Muscle of back (tissue), 3 donors: ENCODE measurements at regions not wholly inside any gene's neighbourhood (a gene's known extent, or its start where the extent isn't known, plus 50 kb on each side); places are given as distances from the start of the nearest gene placed in this dataset.
"Not testable (repeated sequence)": the region's sequence is repeated elsewhere in the genome, so short reads cannot be mapped to it uniquely, and the experiment has no call there.

Source experiments
- DNase-seq, 3 donors: peaks; one replicate each; pipeline versions ENCODE4 v3.0.0 to v3.0.0-alpha.2; 2013

DNA sequence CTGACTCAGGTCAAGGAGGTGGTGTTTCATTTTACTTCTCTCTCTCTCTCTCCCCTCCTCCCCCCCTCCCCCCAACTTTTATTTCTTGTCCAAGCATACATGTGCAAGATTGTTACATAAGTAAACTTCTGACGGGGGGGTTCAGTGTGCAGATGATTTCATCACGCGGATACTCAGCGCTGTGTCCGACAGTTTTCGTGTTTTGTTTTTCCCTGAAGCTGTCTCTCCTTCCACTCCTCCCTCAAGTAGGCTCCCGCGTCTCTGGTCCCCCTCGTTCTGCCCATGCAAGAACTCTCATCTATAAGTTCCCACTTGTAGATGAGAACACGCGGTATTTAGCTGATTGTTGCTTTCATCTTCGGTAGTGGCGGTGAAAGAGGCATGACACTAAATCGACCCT lies 111.0 kb upstream of the ANKRD30BL start:
- DNase-seq, result no peak

DNA sequence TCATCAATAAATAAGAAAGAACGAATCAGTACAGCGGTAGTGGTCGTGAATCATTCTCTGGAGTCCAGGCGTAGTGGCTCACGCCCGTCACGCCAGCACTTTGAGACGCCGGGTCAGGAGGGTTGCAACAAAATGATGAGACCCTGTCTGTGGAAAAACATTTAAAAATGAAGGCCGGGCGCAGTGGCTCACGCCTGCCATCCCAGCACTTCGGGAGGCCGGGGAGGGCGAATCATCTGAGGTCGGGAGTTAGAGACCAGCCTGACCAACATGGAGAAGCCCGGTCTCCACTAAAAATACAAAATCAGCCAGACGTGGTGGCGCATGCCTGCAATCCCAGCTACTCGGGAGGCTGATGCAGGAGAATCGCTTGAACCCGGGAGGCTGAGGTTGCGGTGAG lies 111.8 kb upstream of the ANKRD30BL start:
- not testable (repeated sequence) for DNase-seq

DNA sequence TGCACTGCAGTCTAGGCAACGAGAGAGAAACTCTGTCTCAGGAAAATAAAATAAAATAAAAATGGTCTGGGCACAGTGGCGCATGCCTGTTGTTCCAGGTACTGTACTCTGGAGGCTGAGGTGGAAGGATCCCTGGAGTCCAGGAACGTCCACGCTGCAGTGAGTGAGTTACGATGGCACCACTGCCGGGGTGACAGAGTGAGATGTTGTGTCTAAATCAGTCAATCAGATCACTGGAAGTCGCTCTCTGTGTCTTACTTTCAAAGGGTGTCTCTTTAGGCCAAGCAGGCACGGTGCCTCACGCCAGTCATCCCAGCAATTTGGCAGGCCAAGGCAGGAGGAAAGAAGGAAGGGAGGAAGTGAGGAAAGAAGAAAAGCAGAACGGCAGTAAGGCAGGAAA lies 112.2 kb upstream of the ANKRD30BL start:
- DNase-seq, result no peak

DNA sequence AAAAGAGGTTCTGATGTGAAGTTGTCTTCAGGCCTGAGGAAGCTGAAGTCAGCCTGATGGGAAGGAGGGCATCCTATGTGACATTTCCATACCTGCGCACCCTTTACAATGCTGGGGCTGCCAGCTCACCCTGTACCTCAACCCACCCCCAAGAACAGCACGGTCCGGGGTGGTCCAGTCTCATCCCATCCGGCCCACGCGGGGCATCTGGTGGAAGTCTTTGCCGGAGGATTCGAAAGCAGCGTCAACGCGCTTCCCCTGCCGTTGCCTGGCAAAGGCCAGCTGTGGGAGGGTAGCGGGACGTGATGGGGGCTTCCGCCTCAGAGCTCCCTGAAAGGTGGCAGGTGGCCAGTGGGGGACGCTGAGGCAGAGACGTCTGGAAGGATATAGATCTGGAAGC lies 113.6 kb upstream of the ANKRD30BL start:
- no peak for DNase-seq

DNA sequence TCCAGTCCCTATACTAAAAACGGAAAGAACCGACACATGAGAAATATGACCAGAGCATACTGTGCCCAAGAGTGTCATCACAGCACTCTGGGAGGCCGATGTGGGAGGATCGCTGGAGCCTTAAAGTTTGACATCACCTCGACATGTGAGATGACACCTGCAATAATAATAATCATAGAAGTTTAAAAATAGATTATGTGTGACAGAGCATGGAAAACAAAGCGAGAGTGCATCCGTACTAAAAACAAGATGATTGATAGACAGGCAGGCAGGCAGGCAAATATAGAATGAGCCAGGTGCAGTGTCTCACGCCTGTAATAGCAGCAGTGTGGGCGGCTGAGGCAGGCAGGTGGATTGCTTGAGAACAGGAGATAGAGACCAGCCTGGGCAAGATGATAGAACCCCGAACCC lies 114.8 kb upstream of the ANKRD30BL start:
- no peak for DNase-seq

DNA sequence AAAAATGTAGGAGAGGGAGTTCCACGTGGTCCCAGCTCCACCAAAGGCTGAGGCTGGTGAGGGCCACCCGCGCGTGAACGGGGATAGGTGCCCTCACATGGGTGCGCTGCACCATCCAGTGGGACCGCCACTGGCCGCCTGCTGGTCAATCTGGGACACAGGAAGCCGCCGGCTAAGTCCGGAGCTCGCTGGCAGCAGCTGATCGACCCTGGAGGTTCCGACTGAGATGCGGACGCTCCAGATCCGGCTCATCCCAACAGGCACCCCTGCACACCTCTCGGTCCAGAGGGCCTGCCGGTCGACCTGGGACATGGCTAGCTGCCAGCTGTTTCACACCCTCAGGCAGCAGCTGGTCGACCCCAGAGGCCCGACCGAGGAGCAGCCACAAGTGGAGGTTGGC lies 116.5 kb upstream of the ANKRD30BL start:
- no peak for DNase-seq

DNA sequence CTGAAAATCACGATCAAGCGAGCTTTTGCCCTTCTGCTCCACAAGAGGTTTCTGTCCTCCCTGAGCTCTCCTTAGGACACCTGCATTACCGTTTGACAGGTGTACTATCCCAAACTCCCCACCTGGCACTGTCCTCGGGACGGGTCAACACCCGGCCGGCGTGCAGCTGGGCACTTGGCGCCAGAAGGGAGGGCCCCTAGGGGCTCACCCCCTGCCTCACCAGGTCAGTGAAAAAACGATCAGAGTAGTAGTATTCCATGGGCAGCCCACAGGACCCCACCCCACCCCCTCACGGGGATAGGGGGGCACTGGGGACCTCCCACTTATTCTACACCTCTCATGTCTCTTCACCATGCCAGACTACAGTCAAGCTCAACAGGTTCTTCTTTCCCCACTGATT lies 117.6 kb upstream of the ANKRD30BL start:
- no peak for DNase-seq

DNA sequence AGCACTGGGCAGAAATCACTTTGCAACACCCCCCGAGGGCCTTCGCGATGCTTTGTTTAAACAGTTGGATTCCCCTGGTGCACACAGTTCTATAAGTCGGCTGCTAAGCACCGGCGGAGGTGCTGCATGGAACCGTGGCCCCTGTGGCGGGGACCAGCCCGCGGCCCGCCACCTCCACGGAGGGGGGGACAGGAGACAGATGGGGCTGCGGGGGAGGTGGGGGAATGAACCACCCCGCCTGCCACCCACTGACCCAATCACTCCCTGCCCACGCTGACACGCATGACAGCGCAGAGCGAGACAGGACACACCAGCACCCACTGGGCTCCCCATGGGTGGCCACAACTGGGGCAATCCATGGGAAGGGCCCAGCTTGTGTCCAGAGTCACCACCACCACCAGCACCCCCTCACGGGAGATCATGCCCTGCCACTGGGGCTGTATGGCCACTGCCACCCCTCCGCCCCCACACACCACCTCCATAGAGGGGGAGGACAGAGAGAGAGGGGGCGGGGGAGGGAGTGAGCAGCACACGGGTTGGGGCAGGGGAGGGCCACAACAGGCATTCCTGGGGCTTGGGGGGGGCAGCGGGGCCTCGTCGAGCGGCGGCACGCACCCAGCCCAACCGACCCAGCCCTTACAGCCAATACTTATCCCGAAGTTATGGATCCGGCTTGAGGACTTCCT lies 118.3 kb upstream of the ANKRD30BL start:
- no peak for DNase-seq

DNA sequence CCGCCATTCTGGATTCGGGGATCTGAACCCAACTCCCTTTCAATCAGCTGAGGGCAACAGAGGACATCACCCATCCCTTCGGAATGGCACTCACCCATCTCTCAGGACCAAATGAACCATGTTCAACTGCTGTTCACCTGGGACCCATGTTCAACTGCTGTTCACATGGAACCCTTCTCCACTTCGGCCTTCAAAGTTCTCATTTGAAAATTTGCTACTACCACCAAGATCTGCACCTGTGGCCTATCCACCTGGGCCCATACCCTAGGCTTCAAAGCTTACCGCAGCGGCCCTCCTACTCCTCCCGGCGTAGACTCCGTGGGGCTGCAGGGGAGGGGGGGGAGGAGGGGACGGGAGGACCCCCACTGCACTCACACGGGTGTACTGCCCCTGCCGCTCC lies 119.2 kb upstream of the ANKRD30BL start:
- no peak for DNase-seq

DNA sequence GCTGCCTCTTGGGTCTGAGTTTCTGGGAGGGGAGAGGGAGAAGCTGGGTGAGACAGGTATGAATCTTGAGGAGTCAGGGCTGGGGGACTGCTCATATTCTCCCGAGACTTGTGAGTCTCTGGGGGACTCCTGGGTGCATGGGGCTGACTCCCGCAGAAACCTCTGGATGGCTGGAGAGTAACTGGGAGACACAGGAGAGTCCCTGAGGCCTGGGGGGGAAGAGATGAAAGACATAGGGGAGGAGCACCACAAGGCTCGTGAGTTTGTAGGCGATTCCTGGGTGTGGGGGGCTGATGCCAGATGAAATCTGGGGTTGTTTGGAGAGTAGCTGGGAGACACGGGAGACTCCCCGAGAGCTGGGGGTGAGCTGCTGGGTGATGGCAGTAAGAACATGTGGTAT lies 120.4 kb upstream of the ANKRD30BL start:
- not testable (repeated sequence) for DNase-seq

DNA sequence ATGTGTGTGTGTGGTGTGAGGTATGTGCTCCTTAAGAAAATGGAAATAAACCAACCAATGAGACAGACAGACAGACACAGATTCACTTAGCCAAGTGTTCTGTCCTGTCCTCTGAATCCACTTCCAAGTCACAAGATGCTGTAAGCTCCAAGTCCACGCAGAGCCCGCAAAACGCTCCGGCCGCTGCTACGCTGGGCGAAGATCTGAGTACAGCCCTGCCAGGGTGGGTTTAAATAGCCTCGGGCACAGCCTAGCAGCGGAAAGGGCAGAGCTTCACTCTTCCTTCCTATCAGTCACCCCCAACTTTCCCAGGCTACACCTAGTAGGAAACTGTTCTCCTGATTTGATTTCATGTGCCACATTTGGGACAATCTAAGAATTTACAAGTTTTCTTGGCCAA lies 121.2 kb upstream of the ANKRD30BL start:
- DNase-seq, result no peak

DNA sequence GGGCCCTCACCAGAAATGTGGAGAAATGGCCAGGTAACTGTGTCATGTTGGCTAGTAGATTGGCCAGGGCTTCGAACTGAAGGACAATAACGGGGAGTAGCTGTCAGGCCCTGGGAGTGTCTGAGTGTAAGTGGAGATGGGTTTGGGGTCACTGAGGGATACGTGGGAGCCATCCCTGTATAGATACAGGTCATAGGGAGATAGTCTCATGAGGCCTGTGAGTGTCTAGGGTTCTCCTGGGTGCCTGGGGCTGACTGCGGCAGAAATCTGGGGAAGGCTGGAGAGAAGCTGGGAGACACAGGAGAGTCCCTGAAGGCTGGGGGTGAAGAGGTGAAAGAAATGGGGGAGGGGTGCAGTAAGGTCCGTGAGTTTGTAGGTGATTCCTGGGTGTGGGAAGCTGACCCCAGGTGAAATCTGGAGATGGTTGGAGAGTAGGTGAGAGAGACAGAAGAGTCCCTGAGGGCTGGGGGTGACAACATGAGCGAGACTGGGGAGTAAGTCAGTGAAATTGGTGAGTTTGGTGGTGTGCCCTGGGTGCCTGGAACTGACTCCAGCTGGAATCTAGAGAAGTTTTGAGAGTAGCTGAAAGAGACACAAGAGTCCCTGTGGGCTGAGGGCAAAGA lies 124.6 kb upstream of the ANKRD30BL start:
- DNase-seq, result not testable (repeated sequence)

DNA sequence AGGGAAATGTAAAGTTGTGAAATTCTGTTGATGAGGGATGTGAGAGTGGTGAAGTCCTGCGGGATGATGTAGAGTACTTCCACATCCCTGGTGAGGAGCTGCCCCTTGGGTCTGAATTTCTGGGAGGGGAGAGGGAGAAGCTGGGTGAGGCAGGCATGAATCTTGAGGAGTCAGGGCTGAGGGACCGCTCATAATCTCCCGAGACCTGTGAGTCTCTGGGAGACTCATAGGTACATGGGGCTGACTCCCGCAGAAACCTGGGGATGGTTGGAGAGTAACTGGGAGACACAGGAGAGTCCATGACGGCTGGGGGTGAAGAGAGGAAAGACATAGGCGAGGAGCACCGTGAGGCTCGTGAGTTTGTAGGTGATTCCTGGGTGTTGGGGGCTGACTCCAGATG lies 126.2 kb upstream of the ANKRD30BL start:
- not testable (repeated sequence) for DNase-seq

DNA sequence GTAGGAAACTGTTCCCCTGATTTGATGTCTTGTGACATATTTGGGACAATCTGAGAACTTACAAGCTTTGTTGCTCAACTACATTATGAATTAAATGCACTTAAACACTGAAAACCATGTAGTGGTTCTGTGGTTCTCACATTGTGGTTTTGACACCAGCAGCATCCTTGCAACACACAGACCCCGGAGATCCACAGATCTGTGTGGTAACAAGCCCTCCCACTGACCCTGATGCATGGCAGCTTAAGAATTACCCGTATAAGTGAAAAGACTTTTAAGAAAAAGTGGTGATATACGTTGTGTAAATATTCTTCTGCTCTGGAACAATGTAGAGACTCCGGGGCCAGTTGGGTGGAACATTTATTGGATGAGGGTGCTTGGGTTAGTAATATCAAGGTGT lies 127.4 kb upstream of the ANKRD30BL start:
- not testable (repeated sequence) for DNase-seq

DNA sequence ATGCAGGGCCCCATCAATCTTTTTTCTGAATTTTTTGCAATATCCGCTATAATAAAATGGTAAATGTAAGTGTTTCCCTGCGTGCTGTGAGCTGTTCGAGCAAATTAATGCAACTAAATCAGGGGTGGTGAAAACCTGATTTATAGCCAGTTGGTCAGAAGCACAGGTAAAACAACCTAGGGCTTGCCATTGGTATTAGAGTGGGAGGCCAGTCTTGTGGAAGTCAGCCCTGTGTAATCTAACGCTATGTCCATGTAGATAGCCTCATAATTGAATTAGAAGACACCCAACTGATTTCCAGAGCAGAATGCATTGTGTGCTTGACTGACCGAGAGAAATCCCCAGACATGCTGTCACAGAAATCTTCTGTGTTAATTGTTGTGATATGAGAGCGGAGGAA lies 126.8 kb upstream of the GPR39 start:
- not testable (repeated sequence) for DNase-seq

DNA sequence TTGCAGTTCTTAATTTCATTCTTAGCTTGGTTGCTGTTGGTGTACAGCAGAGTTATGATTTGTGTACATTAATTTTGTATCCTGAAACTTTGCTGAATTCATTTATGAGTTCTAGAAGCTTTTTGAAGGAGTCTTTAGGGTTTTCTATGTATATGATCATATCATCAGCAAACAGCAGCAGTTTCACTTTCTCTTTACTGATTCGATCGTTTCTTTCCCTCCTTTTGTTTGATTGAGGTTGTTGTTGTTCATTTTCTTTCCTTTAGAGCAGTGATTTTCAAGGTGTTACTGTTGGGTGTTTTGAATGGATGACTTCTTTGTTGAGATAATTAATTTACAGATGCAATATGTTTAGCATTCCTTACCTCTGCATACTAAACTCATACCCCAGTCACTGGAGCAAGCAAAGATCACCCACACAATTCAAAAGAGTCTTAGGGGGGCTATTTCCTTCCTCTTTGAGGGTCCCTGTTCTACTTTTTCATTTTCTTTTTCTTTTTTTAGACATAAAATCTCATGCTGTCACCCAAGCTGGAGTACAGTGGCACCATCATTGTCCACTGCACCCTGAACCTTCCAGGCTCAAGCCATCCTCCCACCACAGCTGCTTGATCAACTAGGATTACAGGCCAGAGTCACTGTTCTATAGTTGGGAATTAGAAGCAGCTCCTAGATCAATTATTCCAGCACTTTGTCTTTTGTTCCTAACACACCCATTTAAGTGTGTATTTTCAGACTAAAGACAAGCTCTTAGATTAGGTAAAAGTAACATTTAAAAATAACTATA lies 115.8 kb upstream of the GPR39 start:
- not testable (repeated sequence) for DNase-seq

DNA sequence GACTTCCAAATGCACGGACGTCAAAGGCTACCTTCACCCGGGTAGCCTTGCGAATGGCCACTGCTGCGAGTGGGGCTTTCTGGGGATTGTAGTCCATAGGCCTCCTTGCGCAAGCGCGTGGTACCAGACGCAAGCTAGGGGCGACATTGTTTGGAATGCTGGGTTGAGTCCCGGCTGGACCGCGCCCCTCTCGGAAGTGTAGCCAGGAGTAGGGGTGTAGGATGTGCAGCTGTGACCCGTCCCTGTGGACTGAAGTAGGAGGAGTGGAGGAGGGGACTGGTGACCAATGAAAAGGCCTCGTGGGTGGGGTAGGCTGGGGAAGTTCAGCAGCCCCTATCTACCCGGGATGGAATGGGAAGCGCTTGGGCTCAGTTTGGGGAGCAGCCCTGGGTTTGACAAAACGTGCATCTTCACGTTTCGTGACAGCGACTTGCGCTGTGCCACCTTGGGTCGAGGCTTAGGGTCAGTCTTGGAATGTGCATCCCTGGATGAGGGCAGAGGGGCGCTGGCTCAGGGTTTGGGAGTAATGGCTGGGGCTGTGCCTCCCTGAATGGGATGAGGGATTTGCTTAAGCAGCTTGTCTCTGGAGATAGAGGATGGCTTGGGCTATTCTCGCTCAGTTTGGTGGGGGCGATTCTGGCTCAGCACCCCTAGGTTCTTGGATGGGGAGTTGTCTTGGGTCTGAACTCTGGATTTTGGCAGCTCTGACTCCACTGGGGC lies 111.8 kb upstream of the GPR39 start:
- DNase-seq, result peak; percentile 59 to 93 (median 84)

DNA sequence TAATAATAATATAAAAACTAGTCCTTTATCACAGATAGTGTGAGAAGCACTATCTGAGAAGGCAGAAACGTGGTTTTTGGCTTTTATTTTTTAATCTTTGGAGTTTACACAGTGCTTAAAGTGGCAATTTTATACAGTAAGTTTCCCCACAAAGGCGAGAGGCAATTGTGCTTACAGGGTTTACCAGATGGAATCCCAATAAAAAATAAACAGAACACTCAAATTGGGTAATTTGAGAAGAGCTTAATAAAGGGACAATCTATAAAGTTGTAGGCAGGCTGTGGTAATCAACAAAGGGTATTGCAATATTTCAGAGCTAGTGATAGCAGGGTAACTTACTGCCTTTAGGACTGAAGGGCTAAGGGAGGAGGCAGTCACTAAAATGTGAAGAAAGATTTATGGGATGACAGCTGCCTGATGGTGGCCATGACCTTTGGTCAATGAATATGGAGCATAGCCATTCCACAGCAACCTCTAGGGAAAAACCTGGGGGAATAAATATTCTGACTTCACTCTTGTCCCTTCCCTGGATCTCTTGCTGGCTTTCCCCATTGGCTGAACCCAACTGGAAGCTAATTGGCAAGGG lies 108.9 kb upstream of the GPR39 start:
- not testable (repeated sequence) for DNase-seq

DNA sequence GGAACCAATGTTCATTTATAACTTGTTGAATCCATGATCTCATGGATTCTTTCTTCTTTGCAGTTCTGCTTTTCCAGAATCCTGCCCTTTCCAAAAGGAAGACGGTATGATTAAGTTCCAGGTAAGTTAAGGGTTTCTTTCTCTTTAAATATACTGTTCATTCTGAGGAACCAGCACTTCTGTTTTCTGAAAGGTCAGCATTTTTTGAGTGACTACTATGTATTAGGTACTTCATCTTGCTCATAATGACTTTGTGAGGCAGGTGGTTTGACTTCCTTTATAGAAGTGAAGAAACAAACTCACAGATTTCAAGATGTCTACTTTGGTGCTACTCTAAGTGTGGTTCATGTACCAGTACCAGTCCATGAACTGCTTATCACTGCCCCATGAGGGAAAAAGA lies 107.4 kb upstream of the GPR39 start:
- not testable (repeated sequence) for DNase-seq

DNA sequence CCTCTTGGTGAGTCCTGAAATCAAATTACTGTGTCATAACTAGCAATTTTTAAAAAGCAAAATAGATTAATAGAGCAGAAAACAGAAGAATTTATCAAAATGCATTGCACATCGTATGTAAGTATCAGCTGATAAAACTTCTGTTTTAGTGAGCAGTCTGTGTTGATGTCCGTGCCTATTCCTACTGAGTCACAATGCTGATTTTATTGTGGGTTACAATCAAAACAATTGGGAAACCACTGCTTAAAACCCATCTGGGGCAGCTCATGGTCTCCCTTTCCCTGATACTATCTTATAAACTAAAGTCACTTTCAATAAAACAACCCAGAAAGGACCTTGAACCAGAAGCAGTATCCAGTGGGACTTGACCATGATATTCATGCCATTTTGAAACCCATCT lies 101.1 kb upstream of the GPR39 start:
- not testable (repeated sequence) for DNase-seq

DNA sequence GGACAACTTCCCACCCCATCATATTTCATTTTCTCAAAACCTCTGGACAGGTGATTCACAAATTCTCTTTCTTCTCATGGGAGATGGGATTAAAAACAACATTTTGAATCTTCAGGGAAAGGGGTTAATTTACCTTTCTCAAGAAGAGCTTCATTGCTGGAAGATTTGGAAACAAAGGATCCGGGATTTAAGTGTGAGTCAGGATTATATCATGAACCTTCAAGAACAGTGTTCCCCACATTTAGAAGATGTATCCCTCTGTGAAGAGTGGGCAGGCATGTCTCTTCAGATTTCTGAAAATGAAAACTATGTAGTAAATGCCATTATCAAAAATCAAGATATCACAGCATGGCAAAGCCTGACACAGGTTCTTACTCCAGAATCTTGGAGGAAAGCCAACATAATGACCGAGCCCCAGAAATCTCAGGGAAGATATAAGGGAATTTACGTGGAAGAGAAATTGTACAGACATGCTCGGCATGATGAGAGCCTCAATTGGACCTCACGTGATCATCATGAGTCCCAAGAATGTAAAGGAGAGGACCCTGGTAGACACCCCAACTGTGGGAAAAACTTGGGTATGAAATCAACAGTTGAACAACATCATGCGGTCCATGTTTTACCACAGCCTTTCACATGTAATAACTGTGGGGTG lies 99.5 kb upstream of the GPR39 start:
- not testable (repeated sequence) for DNase-seq
